ENCODE measurements at regions not wholly inside any gene's neighbourhood (a gene's known extent, or its start where the extent isn't known, plus 50 kb on each side); places are given as distances from the start of the nearest gene placed in this dataset.

GRCh38 chr2:768451-768850 is 91.2 kb upstream of the TMEM18 start:
- TF ChIP-seq, protein P1, sequence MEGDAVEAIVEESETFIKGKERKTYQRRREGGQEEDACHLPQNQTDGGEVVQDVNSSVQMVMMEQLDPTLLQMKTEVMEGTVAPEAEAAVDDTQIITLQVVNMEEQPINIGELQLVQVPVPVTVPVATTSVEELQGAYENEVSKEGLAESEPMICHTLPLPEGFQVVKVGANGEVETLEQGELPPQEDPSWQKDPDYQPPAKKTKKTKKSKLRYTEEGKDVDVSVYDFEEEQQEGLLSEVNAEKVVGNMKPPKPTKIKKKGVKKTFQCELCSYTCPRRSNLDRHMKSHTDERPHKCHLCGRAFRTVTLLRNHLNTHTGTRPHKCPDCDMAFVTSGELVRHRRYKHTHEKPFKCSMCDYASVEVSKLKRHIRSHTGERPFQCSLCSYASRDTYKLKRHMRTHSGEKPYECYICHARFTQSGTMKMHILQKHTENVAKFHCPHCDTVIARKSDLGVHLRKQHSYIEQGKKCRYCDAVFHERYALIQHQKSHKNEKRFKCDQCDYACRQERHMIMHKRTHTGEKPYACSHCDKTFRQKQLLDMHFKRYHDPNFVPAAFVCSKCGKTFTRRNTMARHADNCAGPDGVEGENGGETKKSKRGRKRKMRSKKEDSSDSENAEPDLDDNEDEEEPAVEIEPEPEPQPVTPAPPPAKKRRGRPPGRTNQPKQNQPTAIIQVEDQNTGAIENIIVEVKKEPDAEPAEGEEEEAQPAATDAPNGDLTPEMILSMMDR (conservative IDR thresholded peaks at IDR 0.05), result no peak
- H3K27ac ChIP-seq, result no peak overlapping the region

- TF ChIP-seq, protein P1 (conservative IDR thresholded peaks at IDR 0.05), result no peak
- H3K27ac ChIP-seq, result no peak overlapping the region
These were observed 90.7 kb upstream of the TMEM18 start for GRCh38 chr2:767944-768343.

GRCh38 chr2:767440-767839 is 90.2 kb upstream of the TMEM18 start:
- no peak overlapping the region for H3K27ac ChIP-seq

GRCh38 chr2:766255-766654 is 89.0 kb upstream of the TMEM18 start:
- no peak overlapping the region for H3K27ac ChIP-seq
- TF ChIP-seq, protein P1 (conservative IDR thresholded peaks at IDR 0.05), result no peak

More at GRCh38 chr2:767440-767839, 90.2 kb upstream of the TMEM18 start:
- TF ChIP-seq, protein P1 (conservative IDR thresholded peaks at IDR 0.05), result no peak

DNA sequence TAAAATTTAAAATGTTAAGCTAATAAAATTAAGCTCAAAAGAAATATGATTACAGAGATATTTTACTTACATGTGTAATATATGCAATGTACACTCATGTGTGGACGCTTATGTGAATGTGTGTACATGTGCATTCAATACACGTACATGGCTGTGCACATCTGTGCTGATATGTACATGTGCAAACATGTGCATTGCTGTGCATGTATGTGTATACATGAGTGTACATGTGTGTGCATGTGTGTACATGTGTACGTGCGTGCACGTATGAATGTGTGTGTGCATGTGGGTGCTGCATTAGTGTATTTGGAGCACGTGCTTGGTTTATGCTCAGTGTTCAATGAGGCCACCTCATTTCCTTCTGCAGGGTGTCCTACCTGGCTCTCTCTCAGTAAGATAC is 88.2 kb upstream of the TMEM18 start:
- no peak overlapping the region for H3K27ac ChIP-seq
- TF ChIP-seq, protein P1 (conservative IDR thresholded peaks at IDR 0.05), result no peak

DNA sequence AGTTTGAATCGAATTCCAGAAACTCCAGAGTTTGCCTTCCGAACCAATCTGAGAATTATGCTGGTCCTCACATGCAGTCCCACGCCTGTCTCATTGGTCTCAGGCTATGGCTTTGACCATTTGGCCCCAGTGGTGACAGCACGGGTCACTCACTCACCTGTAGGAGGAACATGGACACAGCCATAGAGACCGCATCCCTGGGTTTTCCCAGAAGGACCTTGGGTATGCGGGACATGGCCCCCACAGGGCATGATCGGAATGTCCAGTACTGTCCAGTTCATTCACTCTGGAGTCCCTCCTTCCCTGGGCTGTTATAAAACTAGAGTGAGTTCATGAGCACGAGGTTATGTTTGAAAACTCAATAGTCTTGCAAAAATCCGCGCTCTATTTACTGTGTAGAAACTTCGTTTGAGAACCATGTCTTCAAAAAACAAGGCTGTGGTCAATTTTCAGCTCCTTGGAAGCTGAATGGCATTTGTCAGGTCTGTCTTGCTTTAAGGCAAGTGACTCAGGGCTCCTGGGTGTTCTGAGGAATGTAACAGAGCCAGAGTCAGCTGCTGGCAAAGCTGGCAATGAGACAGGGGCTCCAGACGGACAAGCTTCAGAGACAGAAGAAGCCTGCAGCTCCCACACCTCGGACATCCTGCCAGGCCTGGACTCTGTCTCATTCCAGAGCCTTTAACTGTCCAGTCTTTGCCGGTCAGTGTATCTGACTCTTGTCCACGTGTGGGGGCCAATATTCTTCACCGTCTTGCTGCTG is 86.7 kb upstream of the TMEM18 start:
- H3K27ac ChIP-seq, result peak overlapping the region; percentile 23; the same call in 1 of the 2 replicates
- TF ChIP-seq, protein P1 (conservative IDR thresholded peaks at IDR 0.05), result no peak

DNA sequence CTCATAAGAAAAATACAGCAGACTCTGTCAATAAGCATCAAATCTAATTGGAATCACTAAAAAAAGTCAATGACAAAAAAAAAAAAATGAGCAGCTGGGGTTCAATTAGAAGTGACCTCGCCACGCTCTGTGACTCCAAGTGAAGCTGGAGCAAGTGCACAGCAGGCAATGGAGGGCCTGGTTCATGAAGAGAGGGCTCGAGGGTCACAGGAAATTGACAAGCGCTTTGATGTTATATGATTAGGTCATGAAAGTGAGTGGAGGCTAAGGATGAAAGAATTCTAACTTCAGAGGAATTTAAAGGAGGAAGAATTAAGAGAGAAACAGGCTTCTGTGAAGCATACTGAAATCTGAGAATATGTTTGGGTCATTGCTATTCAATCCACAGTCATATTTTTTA is 85.4 kb upstream of the TMEM18 start:
- H3K27ac ChIP-seq, result peak overlapping the region; percentile 23; the same call in 1 of the 2 replicates
- TF ChIP-seq, protein P1 (conservative IDR thresholded peaks at IDR 0.05), result no peak

All from VCaP (cell line).